ENCODE measurements at regions not wholly inside any gene's neighbourhood (a gene's known extent, or its start where the extent isn't known, plus 50 kb on each side); places are given as distances from the start of the nearest gene placed in this dataset.

DNA sequence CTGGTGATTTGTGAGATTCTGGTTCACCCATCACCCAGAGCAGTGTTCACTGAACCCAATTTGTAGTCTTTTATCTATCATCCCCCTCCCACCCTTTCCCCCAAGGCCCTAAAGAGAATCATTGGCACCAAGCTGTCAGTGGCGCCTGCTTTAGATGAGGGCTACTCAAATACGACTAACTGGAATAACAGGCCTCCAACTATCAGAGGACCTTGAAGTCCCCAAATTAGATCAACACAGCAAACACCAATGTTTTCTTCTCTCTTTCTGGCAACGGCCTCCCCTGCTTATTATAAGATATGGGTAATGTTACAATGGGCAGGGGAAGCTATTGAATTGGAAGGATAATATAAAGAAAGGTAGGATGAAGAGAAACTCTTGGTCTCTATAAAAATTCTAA, 232.3 kb downstream of the SCG2 start:
- no peak for TF ChIP-seq ZFX (IDR thresholded peaks at IDR 0.05)
- TF ChIP-seq, protein P1, sequence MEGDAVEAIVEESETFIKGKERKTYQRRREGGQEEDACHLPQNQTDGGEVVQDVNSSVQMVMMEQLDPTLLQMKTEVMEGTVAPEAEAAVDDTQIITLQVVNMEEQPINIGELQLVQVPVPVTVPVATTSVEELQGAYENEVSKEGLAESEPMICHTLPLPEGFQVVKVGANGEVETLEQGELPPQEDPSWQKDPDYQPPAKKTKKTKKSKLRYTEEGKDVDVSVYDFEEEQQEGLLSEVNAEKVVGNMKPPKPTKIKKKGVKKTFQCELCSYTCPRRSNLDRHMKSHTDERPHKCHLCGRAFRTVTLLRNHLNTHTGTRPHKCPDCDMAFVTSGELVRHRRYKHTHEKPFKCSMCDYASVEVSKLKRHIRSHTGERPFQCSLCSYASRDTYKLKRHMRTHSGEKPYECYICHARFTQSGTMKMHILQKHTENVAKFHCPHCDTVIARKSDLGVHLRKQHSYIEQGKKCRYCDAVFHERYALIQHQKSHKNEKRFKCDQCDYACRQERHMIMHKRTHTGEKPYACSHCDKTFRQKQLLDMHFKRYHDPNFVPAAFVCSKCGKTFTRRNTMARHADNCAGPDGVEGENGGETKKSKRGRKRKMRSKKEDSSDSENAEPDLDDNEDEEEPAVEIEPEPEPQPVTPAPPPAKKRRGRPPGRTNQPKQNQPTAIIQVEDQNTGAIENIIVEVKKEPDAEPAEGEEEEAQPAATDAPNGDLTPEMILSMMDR (conservative IDR thresholded peaks at IDR 0.05), result no peak

All from C4-2B (cell line).